Panc1 (cell line): ENCODE measurements at regions not wholly inside any gene's neighbourhood (a gene's known extent, or its start where the extent isn't known, plus 50 kb on each side); places are given as distances from the start of the nearest gene placed in this dataset.

Experiments
- ATAC-seq: fragments of 200-7000 bp; cut with Tn5 transposase; 2 replicates; pipeline ENCODE4 v1.9.1; 2020; ENCODE audit warnings: mild to moderate bottlenecking, moderate library complexity
- BruUV-seq: library from RNA; stranded (reverse); fragments of 400-500 nt; replicated peaks from 2 replicates; lab custom pipeline; 2021; lab: Mats Ljungman, UMichigan
- CTCF ChIA-PET: fragments of 300-600 bp; sonication (Branson Sonifier 250); formaldehyde crosslinking; loops from one replicate; lab custom pipeline; 2022; ENCODE audit warnings: antibody characterized with exemption; lab: Charles Lee
- POLR2A ChIA-PET: fragments of 300-600 bp; sonication (Branson Sonifier 250); formaldehyde crosslinking; loops from one replicate; lab custom pipeline; 2022; ENCODE audit warnings: antibody characterized with exemption; lab: Charles Lee
- DNase-seq: peaks from one replicate; pipeline ENCODE4 v3.0.0-alpha.2; 2010; ENCODE audit warnings: low read depth, low spot score
- H3K27ac ChIP-seq: 2 replicates; pipeline ENCODE4 v1.5.1; 2011; ENCODE audit warnings: mild to moderate bottlenecking, low read length, inconsistent platforms
- H3K27me3 ChIP-seq: fragments of 200-500 bp; sonication (Bioruptor generic); 2 replicates; pipeline ENCODE4 v1.6.0; 2014; ENCODE audit warnings: low read length, inconsistent platforms; ENCODE audit not compliant: control insufficient read depth, insufficient read depth
- H3K36me3 ChIP-seq: fragments of 200-500 bp; sonication (Bioruptor generic); 2 replicates; pipeline ENCODE4 v1.5.1; 2014; ENCODE audit warnings: inconsistent platforms, mild to moderate bottlenecking, low read length, moderate library complexity; ENCODE audit not compliant: control insufficient read depth, insufficient read depth
- H3K4me1 ChIP-seq: 2 replicates; pipeline ENCODE4 v1.5.1; 2011; ENCODE audit warnings: inconsistent platforms, mild to moderate bottlenecking, low read length, moderate library complexity; ENCODE audit not compliant: control insufficient read depth, insufficient read depth
- H3K4me3 ChIP-seq, 2 experiments: 2 replicates each; pipeline ENCODE4 v1.5.1; 2011 to 2012; ENCODE audit warnings: low read depth in 2 of 2, low read length in 2 of 2, mild to moderate bottlenecking in 2 of 2, inconsistent platforms in 1 of 2, moderate library complexity in 1 of 2
- H3K9me3 ChIP-seq: fragments of 200-500 bp; sonication (Bioruptor generic); 2 replicates; pipeline ENCODE4 v1.5.1; 2014; ENCODE audit warnings: low read depth, mild to moderate bottlenecking, inconsistent platforms, low read length, moderate library complexity; ENCODE audit not compliant: control insufficient read depth, insufficient read depth
- POLR2AphosphoS5 ChIP-seq: IDR thresholded peaks from 2 replicates; pipeline ENCODE4 v1.6.1; 2012; ENCODE audit warnings: mild to moderate bottlenecking, low read depth, low read length, moderate library complexity
- SIN3A ChIP-seq: IDR thresholded peaks from 2 replicates; pipeline ENCODE4 v1.6.1; 2012; ENCODE audit warnings: low read depth, mild to moderate bottlenecking, low read length, moderate library complexity, borderline replicate concordance; ENCODE audit not compliant: insufficient read depth
- TCF7L2 ChIP-seq: IDR thresholded peaks from 2 replicates; pipeline ENCODE4 v1.6.1; 2011; ENCODE audit warnings: mild to moderate bottlenecking, low read depth, low read length, inconsistent platforms
- in situ Hi-C: cut with HindIII; loops from 2 replicates; pipeline ENCODE4 v1.10.0; 2016; ENCODE audit warnings: low sequenced_read_pairs, low pct_unique_long_range_greater_than_20kb
- intact Hi-C: fragments of 100-400 bp; cut with micrococcal nuclease; formaldehyde crosslinking; loops from one replicate; pipeline ENCODE4 v1.10.0; 2022; ENCODE audit not compliant: unreplicated experiment
- TF ChIP-seq, protein P1 (sequence below): fragments of 450-650 bp; IDR thresholded peaks from 2 replicates; pipeline ENCODE4 v1.5.1; 2017; ENCODE audit warnings: mild to moderate bottlenecking
- TF ChIP-seq, protein P2 (sequence below), 2 experiments: IDR thresholded peaks; 2 replicates each; pipeline ENCODE4 v1.6.1; 2011 to 2012; ENCODE audit warnings: low read depth in 2 of 2, control low read depth in 1 of 2, low read length in 1 of 2, mild to moderate bottlenecking in 1 of 2, moderate library complexity in 1 of 2; ENCODE audit not compliant: insufficient read depth in 1 of 2

DNA sequence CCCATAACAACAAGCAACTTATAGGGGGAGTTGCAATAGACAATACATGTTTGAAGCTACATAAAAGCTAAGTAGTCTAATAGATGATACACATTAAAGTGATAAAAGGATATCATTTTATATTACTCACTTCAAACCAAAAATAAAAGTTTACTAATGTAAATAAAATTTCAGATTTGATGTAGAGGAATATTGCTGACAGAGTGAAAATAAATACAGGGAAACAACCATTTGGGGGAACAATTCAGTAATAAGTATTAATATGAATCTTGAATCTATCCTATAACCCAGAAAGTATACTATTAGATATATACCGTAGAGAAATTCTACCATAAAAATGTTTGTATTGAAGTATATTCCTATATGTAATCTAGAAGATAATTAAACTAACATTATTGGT lies 1248.9 kb upstream of the EPHA6 start:
- H3K4me1 ChIP-seq: no peaks in the 10 kb centered on the region
- TF ChIP-seq, protein P1, sequence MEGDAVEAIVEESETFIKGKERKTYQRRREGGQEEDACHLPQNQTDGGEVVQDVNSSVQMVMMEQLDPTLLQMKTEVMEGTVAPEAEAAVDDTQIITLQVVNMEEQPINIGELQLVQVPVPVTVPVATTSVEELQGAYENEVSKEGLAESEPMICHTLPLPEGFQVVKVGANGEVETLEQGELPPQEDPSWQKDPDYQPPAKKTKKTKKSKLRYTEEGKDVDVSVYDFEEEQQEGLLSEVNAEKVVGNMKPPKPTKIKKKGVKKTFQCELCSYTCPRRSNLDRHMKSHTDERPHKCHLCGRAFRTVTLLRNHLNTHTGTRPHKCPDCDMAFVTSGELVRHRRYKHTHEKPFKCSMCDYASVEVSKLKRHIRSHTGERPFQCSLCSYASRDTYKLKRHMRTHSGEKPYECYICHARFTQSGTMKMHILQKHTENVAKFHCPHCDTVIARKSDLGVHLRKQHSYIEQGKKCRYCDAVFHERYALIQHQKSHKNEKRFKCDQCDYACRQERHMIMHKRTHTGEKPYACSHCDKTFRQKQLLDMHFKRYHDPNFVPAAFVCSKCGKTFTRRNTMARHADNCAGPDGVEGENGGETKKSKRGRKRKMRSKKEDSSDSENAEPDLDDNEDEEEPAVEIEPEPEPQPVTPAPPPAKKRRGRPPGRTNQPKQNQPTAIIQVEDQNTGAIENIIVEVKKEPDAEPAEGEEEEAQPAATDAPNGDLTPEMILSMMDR: no peak
- TF ChIP-seq TCF7L2 (no peak), SIN3A (no peak), POLR2AphosphoS5 (no peak)
- TF ChIP-seq, protein P2, sequence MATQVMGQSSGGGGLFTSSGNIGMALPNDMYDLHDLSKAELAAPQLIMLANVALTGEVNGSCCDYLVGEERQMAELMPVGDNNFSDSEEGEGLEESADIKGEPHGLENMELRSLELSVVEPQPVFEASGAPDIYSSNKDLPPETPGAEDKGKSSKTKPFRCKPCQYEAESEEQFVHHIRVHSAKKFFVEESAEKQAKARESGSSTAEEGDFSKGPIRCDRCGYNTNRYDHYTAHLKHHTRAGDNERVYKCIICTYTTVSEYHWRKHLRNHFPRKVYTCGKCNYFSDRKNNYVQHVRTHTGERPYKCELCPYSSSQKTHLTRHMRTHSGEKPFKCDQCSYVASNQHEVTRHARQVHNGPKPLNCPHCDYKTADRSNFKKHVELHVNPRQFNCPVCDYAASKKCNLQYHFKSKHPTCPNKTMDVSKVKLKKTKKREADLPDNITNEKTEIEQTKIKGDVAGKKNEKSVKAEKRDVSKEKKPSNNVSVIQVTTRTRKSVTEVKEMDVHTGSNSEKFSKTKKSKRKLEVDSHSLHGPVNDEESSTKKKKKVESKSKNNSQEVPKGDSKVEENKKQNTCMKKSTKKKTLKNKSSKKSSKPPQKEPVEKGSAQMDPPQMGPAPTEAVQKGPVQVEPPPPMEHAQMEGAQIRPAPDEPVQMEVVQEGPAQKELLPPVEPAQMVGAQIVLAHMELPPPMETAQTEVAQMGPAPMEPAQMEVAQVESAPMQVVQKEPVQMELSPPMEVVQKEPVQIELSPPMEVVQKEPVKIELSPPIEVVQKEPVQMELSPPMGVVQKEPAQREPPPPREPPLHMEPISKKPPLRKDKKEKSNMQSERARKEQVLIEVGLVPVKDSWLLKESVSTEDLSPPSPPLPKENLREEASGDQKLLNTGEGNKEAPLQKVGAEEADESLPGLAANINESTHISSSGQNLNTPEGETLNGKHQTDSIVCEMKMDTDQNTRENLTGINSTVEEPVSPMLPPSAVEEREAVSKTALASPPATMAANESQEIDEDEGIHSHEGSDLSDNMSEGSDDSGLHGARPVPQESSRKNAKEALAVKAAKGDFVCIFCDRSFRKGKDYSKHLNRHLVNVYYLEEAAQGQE (IDR thresholded peaks at IDR 0.05; ENCODE audit: insufficient read depth in 1 of 2, low read depth in 2 of 2, low read length in 1 of 2): no peak
- no peaks in the 10 kb centered on the region for H3K9me3 ChIP-seq
- ChIA-PET POLR2A (no interaction called here), CTCF (no interaction called here)
- H3K27ac ChIP-seq: no peak overlapping the region
- no peak overlapping the region for H3K4me3 ChIP-seq
- BruUV-seq: no TSS peak
- H3K27me3 ChIP-seq: no peaks in the 10 kb centered on the region
- intact Hi-C loops: no loop called here
- DNase-seq (no peak), ATAC-seq (no peak)
- H3K36me3 ChIP-seq: no peaks in the 10 kb centered on the region; the same call in 1 of the 2 replicates
- in situ Hi-C loops: no loop called here

- BruUV-seq: no TSS peak
- ChIA-PET POLR2A (no interaction called here), CTCF (no interaction called here)
- Histone ChIP-seq H3K4me1 (no peaks in the 10 kb centered on the region), H3K4me3 (no peak overlapping the region), H3K36me3 (no peaks in the 10 kb centered on the region; the same call in 1 of the 2 replicates), H3K27ac (no peak overlapping the region), H3K27me3 (no peaks in the 10 kb centered on the region), H3K9me3 (no peaks in the 10 kb centered on the region)
- in situ Hi-C loops: no loop called here
- ATAC-seq (no peak), DNase-seq (no peak)
- intact Hi-C loops: no loop called here
- TF ChIP-seq, protein P2 (IDR thresholded peaks at IDR 0.05; ENCODE audit: insufficient read depth in 1 of 2, low read depth in 2 of 2, low read length in 1 of 2): no peak
- TF ChIP-seq SIN3A (no peak), POLR2AphosphoS5 (no peak), TCF7L2 (no peak)
- TF ChIP-seq, protein P1: no peak
Measured at GRCh38 chr3:95567346-95567745, 1247.0 kb upstream of the EPHA6 start.
